K562 (cell line): ENCODE measurements at regions not wholly inside any gene's neighbourhood (a gene's known extent, or its start where the extent isn't known, plus 50 kb on each side); places are given as distances from the start of the nearest gene placed in this dataset.

ENCODE experiments used
- ATAC-seq: fragments of 200-7000 bp; cut with Tn5 transposase; 3 replicates; pipeline ENCODE4 v1.9.1; 2020; ENCODE audit warnings: moderate library complexity
- BruUV-seq: library from RNA; stranded (reverse); fragments of 400-500 nt; replicated peaks from 2 replicates; lab custom pipeline; 2021; lab: Mats Ljungman, UMichigan
- CTCF ChIA-PET: fragments of 300-600 bp; formaldehyde crosslinking; extraction: SDS; loops from one replicate; lab custom pipeline; 2021; ENCODE audit warnings: low intra/inter-chr PET ratio; lab: Yijun Ruan, JAX
- POLR2A ChIA-PET: fragments of 300-600, 350-650 bp; sonication (Branson Sonifier 250); formaldehyde crosslinking; extraction: SDS; loops from one replicate; lab custom pipeline; 2021; ENCODE audit warnings: antibody characterized with exemption, inconsistent platforms; lab: Yijun Ruan, JAX
- DNase-seq, 4 experiments: peaks; one replicate each; pipeline versions ENCODE4 v3.0.0 to v3.0.0-alpha.2; 2011 to 2018; ENCODE audit warnings: low spot score in 3 of 4, mixed read lengths in 3 of 4; ENCODE audit errors: extremely low read depth in 1 of 4
- FAIRE-seq: peaks from 2 replicates; lab custom pipeline; 2011; peaks lifted over from hg19 to GRCh38; lab: Jason Lieb, UNC
- H2AFZ ChIP-seq: 2 replicates; pipeline ENCODE4 v1.6.0; 2011; ENCODE audit warnings: low read depth, low read length, control low read depth, inconsistent platforms
- H3K27ac ChIP-seq: fragments of 200-600 bp; 3 replicates; pipeline ENCODE4 v1.8.0; 2011; ENCODE audit warnings: low read depth, mild to moderate bottlenecking, control low read depth, inconsistent platforms, low read length, moderate library complexity, mixed read lengths; ENCODE audit errors: extremely low read depth
- H3K27me3 ChIP-seq, 2 experiments: fragments of 300-600 bp in 1 of 2; 2 replicates in 1 of 2; 3 replicates in 1 of 2; pipeline versions ENCODE4 v1.6.0 to v1.8.0; 2011; ENCODE audit warnings: inconsistent platforms in 2 of 2, low read length in 2 of 2, mild to moderate bottlenecking in 1 of 2, mixed read lengths in 1 of 2, moderate library complexity in 1 of 2; ENCODE audit not compliant: control insufficient read depth in 2 of 2, insufficient read depth in 2 of 2
- H3K36me3 ChIP-seq: fragments of 300-600 bp; 3 replicates; pipeline ENCODE4 v1.8.0; 2011; ENCODE audit warnings: mild to moderate bottlenecking, low read length, inconsistent platforms; ENCODE audit not compliant: control insufficient read depth, insufficient read depth
- H3K4me1 ChIP-seq, 2 experiments: fragments of 200-600 bp in 1 of 2; replicated peaks in 1 of 2; 2 replicates in 1 of 2; 3 replicates in 1 of 2; pipeline versions ENCODE4 v1.5.1 to v1.8.0; 2011; ENCODE audit warnings: inconsistent platforms in 2 of 2, low read length in 2 of 2, mild to moderate bottlenecking in 1 of 2, mixed read lengths in 1 of 2, moderate library complexity in 1 of 2; ENCODE audit not compliant: control insufficient read depth in 2 of 2, insufficient read depth in 2 of 2
- H3K4me2 ChIP-seq: 2 replicates; pipeline ENCODE4 v1.6.1; 2011; ENCODE audit warnings: low read length, control low read depth, inconsistent platforms, mixed read lengths; ENCODE audit not compliant: insufficient read depth
- H3K4me3 ChIP-seq: fragments of 200-600 bp; sonication (generic), shearing (Covaris generic); 2 replicates; pipeline ENCODE4 v1.5.1; 2016; ENCODE audit warnings: control low read depth, inconsistent platforms
- H3K79me2 ChIP-seq: fragments of 200-600 bp; 3 replicates; pipeline ENCODE4 v1.8.0; 2011; ENCODE audit warnings: low read length, inconsistent platforms; ENCODE audit not compliant: control insufficient read depth, insufficient read depth
- H3K9ac ChIP-seq, 2 experiments: 2 replicates each; pipeline versions ENCODE4 v1.6.0 to v1.6.1; 2011; ENCODE audit warnings: low read depth in 2 of 2, low read length in 2 of 2, control low read depth in 1 of 2, inconsistent platforms in 1 of 2, mild to moderate bottlenecking in 1 of 2, mixed read lengths in 1 of 2; ENCODE audit not compliant: insufficient read depth in 1 of 2
- H3K9me1 ChIP-seq: one replicate; pipeline ENCODE4 v1.6.0; 2011; ENCODE audit warnings: inconsistent platforms, mild to moderate bottlenecking, low read length, moderate library complexity; ENCODE audit not compliant: control insufficient read depth, insufficient read depth
- H3K9me3 ChIP-seq: replicated peaks from 2 replicates; pipeline ENCODE4 v1.5.1; 2011; ENCODE audit warnings: low read depth, low read length, inconsistent platforms; ENCODE audit not compliant: control insufficient read depth, insufficient read depth
- H4K20me1 ChIP-seq: replicated peaks from 2 replicates; pipeline ENCODE4 v1.6.1; 2011; ENCODE audit warnings: low read length, inconsistent platforms, mixed read lengths; ENCODE audit not compliant: control insufficient read depth, insufficient read depth
- ARID1B ChIP-seq: fragments of 450-650 bp; IDR thresholded peaks from 2 replicates; pipeline ENCODE4 v1.6.1; 2016; ENCODE audit warnings: antibody characterized with exemption, mild to moderate bottlenecking, inconsistent platforms
- DPF2 ChIP-seq: fragments of 450-650 bp; IDR thresholded peaks from 2 replicates; pipeline ENCODE4 v1.6.1; 2016
- GABPB2 ChIP-seq: fragments of 250-450 bp; sonication (Bioruptor Pico); conservative IDR thresholded peaks from 2 replicates; pipeline ENCODE4 v1.5.1; 2021; ENCODE audit warnings: mild to moderate bottlenecking
- LEF1 ChIP-seq: fragments of 450-650 bp; IDR thresholded peaks from 2 replicates; pipeline ENCODE4 v1.6.1; 2016; ENCODE audit warnings: mild to moderate bottlenecking
- MCM5 ChIP-seq: fragments of 450-650 bp; IDR thresholded peaks from 2 replicates; pipeline ENCODE4 v1.6.1; 2016; ENCODE audit warnings: low read depth
- REST ChIP-seq, 2 experiments: fragments of 450-650 bp; formaldehyde crosslinking in 1 of 2; IDR thresholded peaks; 2 replicates each; pipeline versions ENCODE4 v1.4.0 to v1.6.1; 2014 to 2020; ENCODE audit warnings: mild to moderate bottlenecking in 2 of 2, borderline replicate concordance in 1 of 2, low read depth in 1 of 2
- SREBF1 ChIP-seq: fragments of 150-350 bp; IDR thresholded peaks from 2 replicates; pipeline ENCODE4 v1.6.1; 2014; ENCODE audit warnings: antibody characterized with exemption, low read depth, low read length, borderline replicate concordance
- ZBTB2 ChIP-seq: fragments of 450-650 bp; IDR thresholded peaks from 2 replicates; pipeline ENCODE4 v1.6.1; 2016; ENCODE audit warnings: antibody characterized with exemption
- ZNF347 ChIP-seq: fragments of 450-650 bp; formaldehyde crosslinking; IDR thresholded peaks from 2 replicates; pipeline ENCODE4 v1.4.0; 2020; ENCODE audit warnings: low read depth, mild to moderate bottlenecking, moderate library complexity
- WGBS: fragments of 100-300 bp; shearing (Covaris generic); methylation state at CpG from one replicate; pipeline ENCODE4 v1.1.6; 2016; ENCODE audit warnings: low coverage, mixed read lengths; ENCODE audit not compliant: insufficient coverage; ENCODE audit errors: missing lambda C conversion rate; 5-methylcytosine and 5-hydroxymethylcytosine counted together
- in situ Hi-C: fragments of 300-500 bp; cut with MboI; formaldehyde crosslinking; loops from 4 replicates; pipeline ENCODE4 v1.15.0; 2018; ENCODE audit warnings: inconsistent platforms, mixed read lengths
- intact Hi-C: fragments of 100-400 bp; cut with micrococcal nuclease; formaldehyde crosslinking; loops from 2 replicates; pipeline ENCODE4 v1.14.2; 2022

GRCh38 chr12:5220099-5220498, 176.4 kb downstream of the KCNA5 start (continued):
- no peak for TF ChIP-seq DPF2
- TF ChIP-seq, all 486 proteins: peak for 0

- peak; percentile 62 for FAIRE-seq
- intact Hi-C loops: no loop called here
- Histone ChIP-seq H3K27ac (no peak overlapping the region), H3K4me3 (no peak overlapping the region), H4K20me1 (no peaks in the 10 kb centered on the region), H3K4me1 (peaks cover 0 to 11% of the 10 kb centered on the region in 2 experiments; a peak in 4 of 5 replicates), H3K9me1 (no peaks in the 10 kb centered on the region), H3K9me3 (no peaks in the 10 kb centered on the region), H3K9ac (no peak overlapping the region), H3K36me3 (no peaks in the 10 kb centered on the region), H3K4me2 (no peak overlapping the region; the same call in 1 of the 2 replicates), H2AFZ (0 out of 2 replicates have a peak overlapping the region, but pooled peaks have one; percentile 22), H3K27me3 (no peaks in the 10 kb centered on the region), H3K79me2 (no peaks in the 10 kb centered on the region)
- in situ Hi-C loops: no loop called here
- BruUV-seq: no TSS peak
- ATAC-seq: peak; percentile 75
- ChIA-PET POLR2A (interaction anchor here (0.6 kb wide), 1 partner anchor 260 kb away, joined by 3 read pairs; no protein-coding TSS in a partner anchor), CTCF (no interaction called here)
- WGBS: 5% methylated on average over 3 of the region's 3 CpGs
- DNase-seq: peak in 2 of 4 experiments; percentile 24 to 36
- TF ChIP-seq ARID1B (peak; percentile 68), LEF1 (no peak), ZNF347 (CRISPR knock-in tag) (no peak), ZBTB2 (no peak), MCM5 (no peak), GABPB2 (CRISPR knock-in tag) (no peak), SREBF1 (no peak), REST (IDR thresholded peaks at IDR 0.05; ENCODE audit: borderline replicate concordance) (no peak), REST (CRISPR knock-in tag; IDR thresholded peaks at IDR 0.05; ENCODE audit: low read depth) (no peak)
Observed at GRCh38 chr12:5220835-5221234, 177.2 kb downstream of the KCNA5 start.
